Activated T-cell treated with anti-CD3 and anti-CD28 coated beads, Interleukin-2, amount 50 U/mL, for 72 hours (primary cell): ENCODE measurements at regions not wholly inside any gene's neighbourhood (a gene's known extent, or its start where the extent isn't known, plus 50 kb on each side); places are given as distances from the start of the nearest gene placed in this dataset.

Experiments used
- ATAC-seq, 2 donors: fragments of 150-1000 bp; cut with Tn5 transposase; replicated peaks in 1 of 2; 2 replicates each; pipeline ENCODE4 v1.10.0; 2021; ENCODE audit warnings: moderate library complexity in 2 of 2, mild to moderate bottlenecking in 1 of 2
- DNase-seq, 2 donors: peaks; one replicate each; pipeline ENCODE4 v3.0.0; 2021 to 2022; ENCODE audit warnings: mixed read lengths in 1 of 2
- H3K27ac Mint-ChIP-seq: one replicate; pipeline ENCODE4 v1.8.0; 2022; ENCODE audit warnings: mild to moderate bottlenecking, moderate library complexity, mixed read lengths
- H3K27me3 Mint-ChIP-seq: one replicate; pipeline ENCODE4 v1.8.0; 2022; ENCODE audit warnings: low read depth, mixed read lengths
- H3K36me3 Mint-ChIP-seq, 2 donors: one replicate each; pipeline ENCODE4 v1.8.0; 2022; ENCODE audit warnings: mixed read lengths in 2 of 2, mild to moderate bottlenecking in 1 of 2; ENCODE audit not compliant: insufficient read depth in 2 of 2
- H3K4me1 Mint-ChIP-seq: one replicate; pipeline ENCODE4 v1.8.0; 2022; ENCODE audit warnings: low read depth, mixed read lengths
- H3K4me3 Mint-ChIP-seq, 2 donors: one replicate each; pipeline ENCODE4 v1.8.0; 2022; ENCODE audit warnings: mild to moderate bottlenecking in 2 of 2, mixed read lengths in 2 of 2, moderate library complexity in 2 of 2
- H3K9me3 Mint-ChIP-seq, 2 donors: one replicate each; pipeline ENCODE4 v1.8.0; 2022; ENCODE audit warnings: mixed read lengths in 2 of 2

GRCh38 chr7:108974641-108975040, 405.0 kb downstream of the DNAJB9 start:
- ATAC-seq = no peak
- Mint-ChIP-seq H3K9me3 (peaks cover 5 to 7% of the 10 kb centered on the region in 2 donors), H3K4me1 (no peaks in the 10 kb centered on the region), H3K27ac (no peak overlapping the region), H3K27me3 (no peaks in the 10 kb centered on the region), H3K36me3 (no peaks in the 10 kb centered on the region), H3K4me3 (no peak overlapping the region)
- DNase-seq = no peak

GRCh38 chr7:108985037-108985436, 415.4 kb downstream of the DNAJB9 start:
- Mint-ChIP-seq H3K4me1 (no peaks in the 10 kb centered on the region), H3K36me3 (no peaks in the 10 kb centered on the region), H3K27me3 (no peaks in the 10 kb centered on the region), H3K27ac (no peak overlapping the region), H3K4me3 (no peak overlapping the region), H3K9me3 (peaks cover 2 to 5% of the 10 kb centered on the region in 2 donors)
- DNase-seq (no peak), ATAC-seq (no peak)

GRCh38 chr7:108989319-108989718, 419.6 kb downstream of the DNAJB9 start:
- Mint-ChIP-seq H3K36me3 (no peaks in the 10 kb centered on the region), H3K27me3 (no peaks in the 10 kb centered on the region), H3K9me3 (peaks cover 2% of the 10 kb centered on the region in 2 donors), H3K4me1 (no peaks in the 10 kb centered on the region), H3K4me3 (no peak overlapping the region), H3K27ac (no peak overlapping the region)
- ATAC-seq (no peak), DNase-seq (no peak)

GRCh38 chr7:108997480-108997879, 427.8 kb downstream of the DNAJB9 start:
- Mint-ChIP-seq H3K36me3 (no peaks in the 10 kb centered on the region), H3K4me1 (no peaks in the 10 kb centered on the region), H3K27ac (no peak overlapping the region), H3K27me3 (no peaks in the 10 kb centered on the region), H3K9me3 (peaks cover 0 to 1% of the 10 kb centered on the region in 2 donors), H3K4me3 (no peak overlapping the region)
- no peak for DNase-seq
- no peak for ATAC-seq

GRCh38 chr7:109003742-109004141, 434.1 kb downstream of the DNAJB9 start:
- Mint-ChIP-seq H3K4me1 (no peaks in the 10 kb centered on the region), H3K27ac (no peak overlapping the region), H3K27me3 (no peaks in the 10 kb centered on the region), H3K9me3 (peaks cover 2 to 6% of the 10 kb centered on the region in 2 donors), H3K36me3 (no peaks in the 10 kb centered on the region), H3K4me3 (no peak overlapping the region)
- no peak for ATAC-seq
- no peak for DNase-seq

- peaks cover 4 to 10% of the 10 kb centered on the region in 2 donors for H3K9me3 Mint-ChIP-seq
- ATAC-seq (no peak), DNase-seq (no peak)
- no peaks in the 10 kb centered on the region for H3K36me3 Mint-ChIP-seq
- H3K4me1 Mint-ChIP-seq = no peaks in the 10 kb centered on the region
- no peaks in the 10 kb centered on the region for H3K27me3 Mint-ChIP-seq
- no peak overlapping the region for H3K27ac Mint-ChIP-seq
- H3K4me3 Mint-ChIP-seq = no peak overlapping the region
Measured at GRCh38 chr7:109009636-109010035, 440.0 kb downstream of the DNAJB9 start.

- peaks cover 4 to 11% of the 10 kb centered on the region in 2 donors for H3K9me3 Mint-ChIP-seq
- peaks cover 0 to 1% of the 10 kb centered on the region in 2 donors for H3K36me3 Mint-ChIP-seq
Measured at GRCh38 chr7:109020251-109020650, 450.6 kb downstream of the DNAJB9 start.

GRCh38 chr7:109021390-109021789, 451.7 kb downstream of the DNAJB9 start:
- Mint-ChIP-seq H3K4me1 (no peaks in the 10 kb centered on the region), H3K36me3 (no peaks in the 10 kb centered on the region), H3K9me3 (peaks cover 2 to 11% of the 10 kb centered on the region in 2 donors), H3K27me3 (no peaks in the 10 kb centered on the region), H3K4me3 (no peak overlapping the region), H3K27ac (no peak overlapping the region)
- ATAC-seq (no peak), DNase-seq (no peak)

More at GRCh38 chr7:109020251-109020650, 450.6 kb downstream of the DNAJB9 start:
- DNase-seq (no peak), ATAC-seq (no peak)
- Mint-ChIP-seq H3K4me1 (no peaks in the 10 kb centered on the region), H3K27me3 (no peaks in the 10 kb centered on the region), H3K27ac (no peak overlapping the region), H3K4me3 (no peak overlapping the region)

- ATAC-seq = no peak
- Mint-ChIP-seq H3K27me3 (no peaks in the 10 kb centered on the region), H3K27ac (no peak overlapping the region), H3K9me3 (peaks cover 3 to 7% of the 10 kb centered on the region in 2 donors), H3K4me3 (no peak overlapping the region), H3K36me3 (no peaks in the 10 kb centered on the region), H3K4me1 (no peaks in the 10 kb centered on the region)
- no peak for DNase-seq
Measured at GRCh38 chr7:109029866-109030265, 460.2 kb downstream of the DNAJB9 start.

- H3K36me3 Mint-ChIP-seq = no peaks in the 10 kb centered on the region
- H3K4me3 Mint-ChIP-seq = no peak overlapping the region
- peaks cover 3 to 13% of the 10 kb centered on the region in 2 donors for H3K9me3 Mint-ChIP-seq
- H3K4me1 Mint-ChIP-seq = no peaks in the 10 kb centered on the region
- no peaks in the 10 kb centered on the region for H3K27me3 Mint-ChIP-seq
- DNase-seq (no peak), ATAC-seq (no peak)
- H3K27ac Mint-ChIP-seq = no peak overlapping the region
Measured at GRCh38 chr7:109044691-109045090, 475.0 kb downstream of the DNAJB9 start.

GRCh38 chr7:109049366-109049765, 479.7 kb downstream of the DNAJB9 start:
- no peak overlapping the region for H3K27ac Mint-ChIP-seq
- no peaks in the 10 kb centered on the region for H3K4me1 Mint-ChIP-seq
- peaks cover 0 to 9% of the 10 kb centered on the region in 2 donors for H3K9me3 Mint-ChIP-seq
- DNase-seq (no peak), ATAC-seq (no peak)
- H3K4me3 Mint-ChIP-seq = no peak overlapping the region
- no peaks in the 10 kb centered on the region for H3K36me3 Mint-ChIP-seq
- no peaks in the 10 kb centered on the region for H3K27me3 Mint-ChIP-seq

GRCh38 chr7:109059089-109059488, 489.4 kb downstream of the DNAJB9 start:
- H3K27me3 Mint-ChIP-seq = no peaks in the 10 kb centered on the region
- H3K9me3 Mint-ChIP-seq = peaks cover 3 to 10% of the 10 kb centered on the region in 2 donors
- no peaks in the 10 kb centered on the region for H3K4me1 Mint-ChIP-seq

GRCh38 chr7:109062798-109063197, 493.1 kb downstream of the DNAJB9 start:
- Mint-ChIP-seq H3K4me3 (no peak overlapping the region), H3K4me1 (no peaks in the 10 kb centered on the region), H3K36me3 (no peaks in the 10 kb centered on the region), H3K27ac (no peak overlapping the region), H3K27me3 (no peaks in the 10 kb centered on the region), H3K9me3 (peaks cover 3 to 9% of the 10 kb centered on the region in 2 donors)
- ATAC-seq (no peak), DNase-seq (no peak)

More at GRCh38 chr7:109059089-109059488, 489.4 kb downstream of the DNAJB9 start:
- no peaks in the 10 kb centered on the region for H3K36me3 Mint-ChIP-seq
- DNase-seq (no peak), ATAC-seq (no peak)
- H3K27ac Mint-ChIP-seq = no peak overlapping the region
- H3K4me3 Mint-ChIP-seq = no peak overlapping the region

- H3K27me3 Mint-ChIP-seq = no peaks in the 10 kb centered on the region
- ATAC-seq (no peak), DNase-seq (no peak)
- no peak overlapping the region for H3K27ac Mint-ChIP-seq
- no peaks in the 10 kb centered on the region for H3K36me3 Mint-ChIP-seq
- H3K4me3 Mint-ChIP-seq = no peak overlapping the region
- no peaks in the 10 kb centered on the region for H3K4me1 Mint-ChIP-seq
- peaks cover 0 to 3% of the 10 kb centered on the region in 2 donors for H3K9me3 Mint-ChIP-seq
Measured at GRCh38 chr7:109073543-109073942, 503.9 kb downstream of the DNAJB9 start.
